DMS114 treated with DMSO at 0.1 percent for 48 hours (cell line): ENCODE measurements at regions not wholly inside any gene's neighbourhood (a gene's known extent, or its start where the extent isn't known, plus 50 kb on each side); places are given as distances from the start of the nearest gene placed in this dataset.
"Not testable (repeated sequence)": the region's sequence is repeated elsewhere in the genome, so short reads cannot be mapped to it uniquely, and the experiment has no call there.

Source experiments
- DNase-seq: peaks from one replicate; lab custom pipeline; 2025; ENCODE audit not compliant: unreplicated experiment; lab: John Stamatoyannopoulos, UW

GRCh38 chr9:71632776-71633175 lies 135.5 kb downstream of the CEMIP2 start:
- no peak for DNase-seq

DNA sequence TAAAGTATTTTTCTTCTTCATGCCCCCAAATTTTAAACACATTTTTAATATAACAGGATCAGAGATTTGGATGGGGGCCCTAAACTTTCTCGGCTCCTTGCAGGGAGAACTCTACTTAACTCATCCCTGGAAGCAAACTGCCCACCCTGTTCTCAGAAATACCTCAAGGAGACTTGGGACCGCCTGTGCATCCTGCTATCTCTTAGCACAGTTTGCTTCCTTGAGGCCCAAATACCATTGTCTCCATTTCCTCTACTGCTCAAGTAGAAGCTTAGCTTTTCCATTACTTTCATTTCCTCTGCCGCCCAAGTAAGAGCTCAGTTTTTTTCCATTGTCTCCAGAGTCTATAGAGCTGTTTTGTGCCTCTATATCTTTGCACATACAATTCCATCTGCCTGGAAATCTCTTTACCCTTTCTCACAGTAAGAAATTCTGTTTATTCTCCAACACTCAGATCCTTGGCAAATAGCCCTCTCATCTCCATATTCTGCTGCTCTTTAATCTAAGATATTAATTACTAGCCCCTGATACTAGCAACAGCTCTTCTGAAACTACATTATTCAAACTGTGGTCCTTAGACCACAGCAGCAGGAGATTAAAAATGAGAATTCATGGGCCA lies 137.8 kb downstream of the CEMIP2 start:
- no peak for DNase-seq

GRCh38 chr9:71629578-71630215 lies 138.6 kb downstream of the CEMIP2 start:
- DNase-seq, result no peak

- no peak for DNase-seq
Measured at GRCh38 chr9:71628247-71628646, 140.1 kb downstream of the CEMIP2 start.

DNA sequence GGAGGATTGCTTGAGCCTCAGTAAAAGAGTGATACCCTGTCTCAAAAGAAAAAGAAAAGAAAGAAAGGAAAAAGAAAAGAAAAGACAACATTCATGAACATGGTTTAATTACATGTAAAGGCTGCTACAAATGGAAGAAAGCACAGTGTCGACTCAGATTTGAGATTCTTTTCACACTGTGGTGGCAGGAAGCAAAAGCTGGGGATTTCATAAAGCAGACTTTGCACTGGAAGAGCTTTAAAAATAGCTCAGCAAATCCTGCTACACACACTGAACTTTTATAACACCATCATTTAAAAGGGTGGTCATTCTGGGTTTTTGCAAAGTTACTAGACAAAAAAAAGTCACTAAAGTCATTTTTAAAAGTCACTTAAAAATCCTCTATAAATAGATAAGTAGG lies 140.8 kb downstream of the CEMIP2 start:
- DNase-seq, result no peak

DNA sequence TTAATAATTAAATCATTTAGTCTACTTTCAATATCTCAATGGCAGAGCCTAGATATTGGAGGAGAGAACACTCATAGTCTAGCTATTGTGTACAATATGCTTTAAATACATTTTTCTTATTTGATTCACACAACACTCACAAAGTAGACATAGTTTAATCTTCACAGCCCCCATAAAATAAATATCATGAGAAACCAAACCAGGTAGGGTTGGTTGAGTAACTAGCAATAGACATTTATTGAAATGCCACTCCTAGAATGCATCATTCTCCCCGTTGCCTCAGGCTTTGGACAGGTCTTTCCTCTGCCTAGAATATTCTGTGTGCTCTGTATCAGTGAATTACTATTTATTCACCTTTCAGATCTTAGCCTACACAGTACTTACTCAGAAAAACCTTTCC lies 141.9 kb downstream of the CEMIP2 start:
- DNase-seq, result no peak

GRCh38 chr9:71624728-71625127 lies 143.6 kb downstream of the CEMIP2 start:
- DNase-seq, result no peak

GRCh38 chr9:71620746-71621145 lies 147.6 kb downstream of the CEMIP2 start:
- no peak for DNase-seq

DNA sequence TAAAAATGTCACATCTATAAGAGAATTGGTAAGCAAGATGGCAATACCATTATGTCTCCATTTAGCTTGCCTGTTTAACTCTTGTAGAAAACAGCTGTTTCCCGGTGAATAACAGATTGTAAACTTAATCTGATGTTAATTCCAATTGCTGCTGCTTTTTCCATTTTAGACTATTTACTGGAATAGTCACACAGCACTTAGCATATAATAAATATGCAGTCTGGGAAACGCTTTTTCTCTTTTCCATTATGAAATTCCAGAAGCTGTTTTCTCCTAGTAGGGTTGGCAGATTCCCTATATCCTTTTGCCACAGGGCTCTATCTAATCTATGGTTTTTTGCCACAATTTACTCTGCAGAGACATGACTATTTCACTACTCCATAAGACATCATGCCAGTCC lies 148.0 kb downstream of the CEMIP2 start:
- DNase-seq, result no peak

DNA sequence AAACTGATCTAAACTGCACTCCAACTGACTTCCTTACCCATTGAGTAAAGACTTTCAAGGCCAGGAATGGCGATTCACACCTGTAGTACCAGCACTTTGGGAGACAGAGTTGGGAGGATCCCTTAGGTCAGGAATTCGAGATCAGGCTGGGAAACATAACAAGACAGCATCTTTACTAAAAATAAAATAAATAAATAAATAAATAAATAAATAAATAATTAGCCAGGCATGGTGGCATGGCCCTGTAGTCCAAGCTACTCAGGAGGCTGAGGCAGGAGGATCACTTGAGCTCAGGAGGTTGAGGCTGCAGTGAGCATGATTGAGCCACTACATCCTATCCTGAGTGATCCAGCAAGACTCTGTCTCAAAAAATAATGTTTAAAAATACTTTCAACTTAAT lies 148.4 kb downstream of the CEMIP2 start:
- no peak for DNase-seq

- no peak for DNase-seq
Measured at GRCh38 chr9:71614409-71615010, 153.8 kb downstream of the CEMIP2 start.

DNA sequence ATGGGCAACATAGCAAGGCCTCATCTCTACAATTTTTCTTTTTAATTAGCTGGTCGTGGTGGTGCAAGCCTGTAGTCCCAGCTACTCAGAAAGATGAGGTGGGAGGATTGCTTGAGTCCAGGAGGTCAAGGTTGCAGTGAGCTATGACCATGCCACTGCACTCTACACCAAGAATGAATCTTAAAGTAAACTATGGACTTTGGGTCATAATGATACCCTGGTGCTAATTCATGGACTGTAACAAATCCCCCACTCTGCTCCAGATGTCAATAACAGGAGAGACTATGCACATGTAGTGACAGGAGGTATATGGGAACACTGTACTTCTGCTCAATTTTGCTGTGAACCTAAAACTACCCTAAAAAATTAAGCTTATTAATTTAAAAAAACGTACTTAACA lies 155.4 kb downstream of the CEMIP2 start:
- no peak for DNase-seq

DNA sequence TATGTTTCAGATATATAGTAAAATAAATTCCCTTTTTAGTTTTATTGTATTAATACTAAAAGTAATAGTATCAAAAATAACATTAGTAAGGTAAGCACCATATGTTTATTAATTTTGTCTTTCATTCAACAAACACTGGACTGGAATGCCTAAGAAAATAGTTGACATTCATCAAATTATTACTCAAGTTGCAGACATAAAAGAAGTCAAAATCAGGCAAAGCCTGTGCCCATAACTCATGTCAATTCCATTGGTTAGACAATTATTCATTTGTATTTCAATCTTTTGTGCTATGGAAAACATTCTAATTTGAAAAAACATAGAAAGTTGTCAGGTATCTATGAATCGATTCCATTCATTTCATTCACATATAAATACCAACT lies 158.9 kb downstream of the CEMIP2 start:
- no peak for DNase-seq

- DNase-seq, result no peak
Measured at GRCh38 chr9:71608825-71609447, 159.4 kb downstream of the CEMIP2 start.

DNA sequence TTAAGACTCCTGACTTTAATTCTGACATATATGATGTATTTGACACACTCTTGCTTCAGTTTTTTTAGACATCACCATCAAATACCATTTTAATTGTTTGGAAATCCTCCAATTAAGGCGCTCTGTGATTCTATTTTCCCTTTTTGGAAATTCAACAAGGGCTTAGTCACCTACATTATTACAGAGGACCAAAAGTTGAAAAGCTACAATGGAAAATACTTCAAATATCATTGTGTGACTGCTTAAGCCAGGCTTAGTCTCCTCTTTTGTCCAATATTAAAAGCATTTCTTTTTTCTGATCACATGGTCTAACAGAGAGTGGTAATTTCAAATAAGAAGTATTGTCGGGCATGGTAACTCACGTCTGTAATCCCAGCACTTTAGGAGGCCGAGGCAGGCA lies 160.3 kb downstream of the CEMIP2 start:
- DNase-seq, result no peak

GRCh38 chr9:71607461-71607881 lies 160.8 kb downstream of the CEMIP2 start:
- DNase-seq, result no peak

GRCh38 chr9:71604197-71605063 lies 163.9 kb downstream of the CEMIP2 start:
- peak; percentile 0 for DNase-seq

- no peak for DNase-seq
Measured at GRCh38 chr9:71602652-71603051, 165.7 kb downstream of the CEMIP2 start.

DNA sequence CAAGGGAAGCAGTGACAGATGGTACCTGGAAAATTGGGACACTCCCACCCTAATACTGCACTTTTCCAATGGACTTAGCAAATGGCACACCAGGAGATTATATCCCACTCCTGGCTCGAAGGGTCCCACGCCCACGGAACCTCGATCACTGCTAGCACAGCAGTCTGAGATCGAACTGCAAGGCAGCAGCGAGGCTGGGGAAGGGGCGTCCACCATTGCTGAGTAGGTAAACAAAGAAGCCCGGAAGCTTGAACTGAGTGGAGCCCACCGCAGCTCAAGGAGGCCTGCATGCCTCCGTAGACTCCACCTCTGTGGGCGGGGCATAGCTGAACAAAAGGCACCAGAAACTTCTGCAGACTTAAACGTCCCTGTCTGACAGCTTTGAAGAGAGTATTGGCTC lies 172.6 kb downstream of the CEMIP2 start:
- DNase-seq, result not testable (repeated sequence)

- DNase-seq, result no peak
Measured at GRCh38 chr9:71594541-71594940, 173.8 kb downstream of the CEMIP2 start.

DNA sequence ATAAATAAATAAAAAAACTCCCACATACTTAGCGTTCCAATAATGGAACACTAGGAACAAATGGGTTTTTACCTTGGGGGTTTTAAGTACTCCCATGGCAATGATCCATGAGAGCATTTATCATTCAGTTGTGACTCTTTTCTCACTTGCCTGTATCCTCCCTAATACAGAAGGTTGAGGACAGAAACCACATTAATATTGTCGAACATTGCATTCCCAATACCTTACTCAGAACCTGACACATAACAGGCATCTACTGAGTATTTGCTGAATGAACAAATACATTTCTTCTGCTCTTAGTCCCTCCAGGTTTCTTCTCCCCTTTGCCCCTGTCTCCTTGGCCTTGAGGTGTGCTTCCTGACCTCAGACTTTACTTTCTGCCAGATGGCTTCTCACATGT lies 175.9 kb downstream of the CEMIP2 start:
- DNase-seq, result no peak
